GM21390 (cell line): ENCODE measurements at regions not wholly inside any gene's neighbourhood (a gene's known extent, or its start where the extent isn't known, plus 50 kb on each side); places are given as distances from the start of the nearest gene placed in this dataset.

Experiments used
- ATAC-seq: cut with Tn5 transposase; IDR thresholded peaks from one replicate; pipeline ENCODE4 v1.9.1; 2021; ENCODE audit not compliant: unreplicated experiment

DNA sequence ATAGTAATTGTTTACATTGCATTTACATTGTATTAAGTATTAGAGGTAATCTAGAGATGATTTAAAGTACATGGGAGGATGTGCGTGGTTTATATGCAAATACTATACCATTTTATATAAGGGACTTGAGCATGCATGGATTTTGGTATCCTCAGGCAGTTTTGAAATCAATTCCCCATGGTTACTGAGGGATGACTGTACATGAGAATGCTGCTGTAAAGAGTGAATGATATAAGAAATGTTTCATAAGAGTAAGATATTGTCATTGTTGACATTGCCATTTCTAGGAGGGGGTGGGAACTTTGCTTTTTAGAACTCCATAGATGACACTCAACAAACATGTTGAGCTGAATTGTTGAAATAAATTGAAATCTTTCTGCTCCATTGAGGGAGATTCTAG is 185.0 kb downstream of the SEMA6A start:
- no peak for ATAC-seq

DNA sequence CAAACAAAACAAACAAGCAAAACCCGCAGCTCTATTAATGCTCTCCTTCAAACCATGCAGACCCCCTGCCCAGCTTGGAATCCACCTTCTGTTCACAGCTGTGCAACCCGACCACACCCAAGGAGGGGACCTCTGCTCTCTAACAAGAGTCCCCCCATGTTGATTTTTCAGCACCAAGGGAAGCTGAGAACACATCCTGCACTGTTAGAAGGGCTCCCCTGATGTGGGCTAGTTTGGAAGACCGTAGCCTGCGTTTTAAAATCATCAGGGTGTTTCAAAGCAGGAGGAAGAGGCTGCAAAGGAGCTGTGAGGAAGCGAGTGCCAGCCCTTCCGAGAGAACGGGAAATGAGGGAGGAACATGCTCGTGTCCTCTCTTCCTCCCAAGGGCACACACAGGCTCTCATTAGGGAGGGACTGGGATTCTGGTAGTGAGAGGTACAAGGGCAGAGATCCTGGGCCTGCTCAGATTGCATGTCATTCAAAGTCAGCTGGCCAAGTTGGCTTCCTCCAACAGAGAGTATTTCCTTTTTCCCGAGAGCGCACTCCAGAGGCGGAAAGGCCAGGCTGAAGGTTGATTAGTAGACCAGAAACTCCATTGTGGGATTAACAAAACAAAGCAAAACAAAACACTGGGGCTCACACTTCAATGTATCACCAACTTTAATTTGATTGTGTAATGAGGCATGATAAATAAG is 185.9 kb downstream of the SEMA6A start:
- no peak for ATAC-seq

DNA sequence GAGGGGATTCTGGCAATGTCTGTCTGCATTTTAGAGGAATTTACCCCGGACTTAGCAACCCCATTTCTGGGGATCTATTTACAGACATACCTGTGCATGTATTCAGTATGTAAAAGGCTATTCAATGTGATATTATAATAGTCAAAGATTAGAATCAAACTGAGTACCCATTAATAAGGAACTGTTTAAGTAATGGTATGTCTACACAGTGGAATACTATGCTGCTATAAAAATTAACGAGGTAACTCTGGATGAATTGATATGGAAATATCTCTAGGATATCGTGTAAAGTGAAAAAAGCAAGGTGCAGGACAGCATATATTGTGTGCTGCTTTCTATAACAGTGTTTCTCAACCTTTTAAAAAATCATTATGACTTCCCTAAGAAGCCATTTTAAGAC is 186.9 kb downstream of the SEMA6A start:
- no peak for ATAC-seq

DNA sequence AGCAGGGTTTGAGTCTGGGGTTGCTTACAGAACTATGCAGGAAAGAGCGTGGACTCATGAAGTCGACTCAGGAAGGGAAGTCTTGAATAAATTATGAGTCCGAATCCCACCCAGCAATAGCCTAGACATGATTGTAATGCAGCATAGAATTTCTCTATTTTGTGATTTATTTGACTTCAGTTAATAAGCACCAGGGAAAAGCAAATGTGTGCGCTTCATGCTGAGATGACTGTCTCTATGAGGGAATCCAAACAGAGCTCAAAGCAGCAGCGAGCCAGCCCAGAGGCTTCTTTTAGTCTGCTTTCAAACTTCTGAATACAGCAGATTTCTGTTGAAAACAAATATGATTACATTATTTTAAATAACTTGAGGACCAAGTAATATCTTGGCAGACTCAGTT is 188.0 kb downstream of the SEMA6A start:
- ATAC-seq, result no peak

DNA sequence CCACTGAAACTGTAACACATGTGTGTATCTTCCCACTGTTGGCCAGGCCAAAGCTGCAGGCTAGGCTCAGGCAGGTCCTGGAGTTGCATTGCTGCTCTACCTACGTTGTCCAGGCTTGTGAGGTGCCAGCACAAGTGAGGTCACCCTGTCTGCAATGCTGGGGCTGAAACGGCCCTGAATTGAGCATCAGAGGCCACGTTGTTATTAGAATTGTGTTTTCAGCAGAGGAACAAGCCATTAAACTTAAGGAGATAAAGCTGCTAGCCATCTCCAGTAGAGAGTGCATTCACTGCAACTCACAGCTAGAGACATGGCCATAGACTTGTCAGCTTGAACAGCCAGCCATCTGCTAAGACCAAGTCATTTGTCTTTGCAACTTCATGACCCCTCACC is 191.8 kb downstream of the SEMA6A start:
- no peak for ATAC-seq

DNA sequence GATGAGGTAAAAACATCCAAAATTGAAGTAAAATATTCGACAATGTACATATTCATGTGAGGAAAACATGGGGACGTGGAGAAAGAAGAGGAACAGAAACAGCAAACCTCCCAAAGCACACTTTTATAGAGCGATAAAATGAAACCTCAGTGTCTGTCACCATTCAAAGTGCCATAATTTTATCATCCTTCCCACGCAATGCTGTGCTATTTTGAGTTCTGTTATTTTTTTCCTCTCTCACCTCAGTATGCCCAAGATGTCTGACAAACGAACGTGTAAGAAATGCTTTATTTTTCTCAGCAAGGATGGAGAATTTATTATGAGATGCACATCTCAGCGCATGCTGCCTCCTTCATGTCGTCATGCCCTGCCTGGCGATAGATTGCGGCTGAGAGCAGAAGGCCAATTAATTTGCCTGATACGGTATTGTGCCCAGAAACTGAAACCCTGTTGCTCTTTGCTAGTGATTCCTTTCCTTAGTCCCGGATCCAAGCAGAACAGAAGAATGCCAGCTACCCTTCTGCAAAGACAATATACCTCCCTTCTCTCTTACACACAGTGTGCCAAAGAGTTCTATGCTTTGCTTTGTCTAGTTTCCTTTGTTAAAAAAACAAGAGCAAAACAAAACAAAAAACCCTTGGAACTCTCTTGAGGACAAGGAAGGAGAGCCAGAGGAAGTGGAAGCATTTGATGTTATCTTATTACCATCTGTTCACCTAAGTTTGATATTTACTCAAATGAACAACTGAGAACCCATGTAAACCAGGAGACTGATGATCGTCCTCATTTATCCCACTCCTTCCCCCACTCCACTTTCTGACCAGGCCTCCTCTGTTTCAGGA is 192.4 kb downstream of the SEMA6A start:
- no peak for ATAC-seq

DNA sequence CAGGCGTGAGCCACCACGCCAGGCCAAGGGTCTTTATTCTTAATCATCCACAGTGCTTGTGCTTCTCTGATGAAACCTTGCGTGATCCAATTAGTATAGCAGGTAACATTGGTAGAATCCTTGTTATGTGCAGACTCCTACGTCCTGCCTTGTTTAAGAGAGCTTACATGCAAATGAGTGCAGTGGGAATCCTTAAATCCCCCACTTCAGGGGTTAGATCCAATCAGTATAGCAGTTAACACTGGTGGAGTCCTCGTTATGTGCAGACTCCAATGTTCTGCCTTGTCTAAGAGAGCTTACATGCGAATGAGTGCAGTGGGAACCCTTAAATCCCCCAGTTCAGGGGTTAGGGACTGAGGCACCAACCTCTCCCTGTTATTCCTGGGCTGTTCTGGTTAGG is 193.4 kb downstream of the SEMA6A start:
- ATAC-seq, result no peak

DNA sequence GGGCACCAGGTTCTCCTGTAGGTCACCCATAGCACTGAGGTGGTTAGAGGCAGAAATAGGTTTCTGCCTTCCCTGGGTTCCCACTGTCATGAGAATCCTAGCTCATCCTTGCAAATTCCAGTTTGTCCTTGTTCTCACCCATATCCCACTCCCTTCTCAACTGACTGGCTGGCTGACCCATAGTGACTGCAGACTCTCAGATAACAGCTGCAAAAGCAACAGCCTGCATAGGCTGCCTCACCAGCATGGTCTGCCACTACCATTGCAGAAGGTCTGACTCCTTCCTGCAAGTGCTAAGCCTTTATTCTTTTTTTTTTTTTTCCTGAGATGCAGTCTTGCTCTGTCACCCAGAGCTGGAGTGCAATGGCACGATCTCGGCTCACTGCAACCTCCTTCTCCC is 194.0 kb downstream of the SEMA6A start:
- ATAC-seq, result no peak

DNA sequence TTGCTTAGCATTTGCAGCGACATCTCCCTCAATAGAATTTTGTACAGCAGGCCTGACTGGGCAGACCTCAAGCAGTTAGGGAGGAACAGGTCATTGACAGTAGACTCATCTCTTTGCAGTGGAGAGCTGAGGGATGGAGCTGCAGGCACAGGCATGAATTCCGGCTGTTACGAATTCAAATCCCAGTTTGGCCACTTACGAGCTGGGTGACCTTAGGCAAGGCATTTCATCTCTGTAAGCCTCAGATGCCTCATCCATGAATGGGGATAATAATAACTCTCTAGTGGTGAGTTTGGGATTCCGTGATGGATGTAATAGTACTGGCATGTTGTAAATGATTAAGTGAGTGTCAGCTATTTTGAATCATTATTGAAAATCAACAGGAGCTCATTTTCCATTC is 195.3 kb downstream of the SEMA6A start:
- ATAC-seq, result no peak

DNA sequence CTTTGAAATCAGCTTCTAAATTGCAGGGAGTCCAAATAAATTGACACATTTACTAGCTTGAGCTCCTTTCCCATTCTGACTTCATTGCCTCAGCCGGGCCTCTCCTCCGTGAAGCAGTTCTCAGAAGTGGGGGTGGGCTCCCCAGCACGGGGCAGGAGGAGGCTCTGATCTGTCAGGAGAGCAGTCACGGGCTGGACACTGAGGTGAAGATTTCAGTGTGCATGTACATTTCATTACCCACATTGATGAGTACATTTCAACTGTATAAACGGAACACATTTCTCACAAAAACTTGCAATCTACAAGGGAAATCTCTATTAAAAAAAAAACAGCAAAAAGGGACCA is 195.9 kb downstream of the SEMA6A start:
- ATAC-seq, result no peak

DNA sequence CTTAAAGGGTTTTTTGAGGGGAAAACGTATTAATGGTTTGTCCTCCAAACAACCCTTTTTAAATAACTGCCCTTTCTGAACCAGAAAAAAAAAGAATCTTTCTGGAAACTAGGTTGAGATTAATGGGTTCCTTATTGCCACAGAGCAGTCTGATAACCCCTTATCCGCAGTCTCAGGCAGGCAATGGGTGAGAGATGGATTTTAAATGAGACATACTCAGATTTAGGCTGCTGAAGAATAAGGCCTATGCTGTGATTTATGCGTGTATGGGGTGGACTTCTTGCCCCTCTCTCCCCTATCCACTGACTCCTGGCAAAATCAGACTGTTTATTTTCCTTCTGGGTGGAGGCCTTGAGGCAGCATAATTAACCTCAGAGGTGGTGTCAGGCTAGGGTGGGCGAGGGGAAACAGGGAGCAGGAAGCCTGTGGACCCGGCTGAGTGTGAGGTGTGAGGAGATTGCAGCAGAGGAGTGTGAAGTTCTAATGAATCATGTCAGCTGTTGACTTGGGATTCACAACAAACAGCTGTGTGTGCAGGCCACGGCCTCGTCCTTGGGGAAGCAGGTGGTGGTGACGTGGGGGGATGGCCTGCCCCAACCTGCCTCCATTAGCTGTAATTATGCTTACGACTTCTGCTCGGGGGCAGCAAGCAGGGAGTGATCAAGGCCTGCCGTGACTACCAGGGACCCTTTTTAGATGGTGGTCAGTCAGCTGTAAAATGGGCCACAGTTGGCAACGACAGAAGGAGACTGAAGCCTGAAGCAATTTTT is 196.4 kb downstream of the SEMA6A start:
- ATAC-seq, result no peak

DNA sequence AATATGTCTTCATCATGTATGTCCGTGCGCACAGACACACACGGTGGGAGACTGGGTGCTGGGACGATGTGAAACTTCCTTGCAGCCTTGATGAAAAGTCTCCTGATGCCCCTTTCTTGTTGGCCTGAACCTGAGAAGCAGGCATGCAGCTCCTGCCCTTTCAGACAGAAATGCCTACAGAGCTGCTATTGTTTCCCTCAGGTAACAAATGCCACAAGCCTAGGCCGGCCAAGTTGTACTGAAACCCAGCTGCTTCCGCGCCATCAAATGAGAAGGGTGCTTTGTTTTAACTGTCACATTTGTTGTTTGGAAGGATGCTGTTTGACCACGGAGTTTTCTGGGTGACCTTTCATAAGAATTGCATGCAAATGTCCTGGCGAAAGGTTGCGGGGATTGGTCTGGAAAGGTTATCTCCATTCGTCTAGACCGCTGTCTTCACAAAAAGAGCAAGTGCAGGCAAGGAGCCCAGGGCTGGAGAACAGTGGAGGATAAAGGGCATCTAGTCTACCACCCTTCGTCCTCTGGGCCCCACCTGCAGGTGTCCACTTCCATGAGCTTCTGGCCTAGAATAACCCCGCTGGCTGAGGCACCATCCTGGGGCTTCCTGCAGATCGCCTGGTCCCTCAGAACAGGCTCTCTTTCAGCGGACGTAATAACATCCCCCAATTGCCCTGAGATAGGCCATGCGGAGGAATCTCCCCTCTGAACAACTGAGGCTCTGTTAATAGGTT is 197.2 kb downstream of the SEMA6A start:
- ATAC-seq, result no peak

DNA sequence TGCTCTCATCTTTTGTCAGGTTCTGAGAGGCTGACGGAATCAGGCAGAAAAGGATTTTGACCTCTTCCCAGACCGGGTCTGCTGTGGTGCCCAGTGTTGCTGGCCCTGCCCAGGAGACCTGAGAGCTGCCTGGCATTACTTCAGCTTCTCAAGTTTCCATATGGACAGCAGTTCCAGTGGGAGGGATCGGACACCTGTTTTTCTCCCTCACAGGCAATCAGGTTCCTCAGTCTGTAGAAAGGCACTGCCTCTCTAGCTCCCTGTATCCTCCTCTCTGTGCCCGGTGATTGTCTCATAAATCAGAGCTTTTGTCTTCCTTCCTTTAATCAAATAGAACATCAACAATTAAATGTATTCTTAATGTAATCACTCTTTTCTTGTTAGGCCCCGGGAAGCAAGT is 198.7 kb downstream of the SEMA6A start:
- no peak for ATAC-seq

DNA sequence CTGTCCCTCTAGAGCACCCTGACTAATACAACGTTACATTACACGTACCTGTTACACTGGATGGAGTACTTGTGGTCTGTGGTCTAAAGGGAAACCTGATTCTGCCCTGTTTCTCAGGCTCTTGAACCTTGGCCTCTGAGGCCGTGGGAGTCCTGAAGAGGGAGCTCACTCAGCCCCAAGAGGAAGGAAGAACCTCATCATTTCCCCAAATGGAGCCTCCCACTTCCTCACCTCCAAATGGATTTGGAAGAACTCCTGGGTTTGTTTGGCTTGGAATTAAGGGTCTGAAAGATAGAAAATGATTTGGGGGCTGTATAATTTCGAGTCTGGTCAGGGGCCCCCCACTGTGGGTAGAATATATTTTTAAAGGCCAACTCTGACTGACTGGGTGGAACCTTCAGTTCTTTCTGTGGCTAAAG is 200.2 kb downstream of the SEMA6A start:
- peak; percentile 66 for ATAC-seq

DNA sequence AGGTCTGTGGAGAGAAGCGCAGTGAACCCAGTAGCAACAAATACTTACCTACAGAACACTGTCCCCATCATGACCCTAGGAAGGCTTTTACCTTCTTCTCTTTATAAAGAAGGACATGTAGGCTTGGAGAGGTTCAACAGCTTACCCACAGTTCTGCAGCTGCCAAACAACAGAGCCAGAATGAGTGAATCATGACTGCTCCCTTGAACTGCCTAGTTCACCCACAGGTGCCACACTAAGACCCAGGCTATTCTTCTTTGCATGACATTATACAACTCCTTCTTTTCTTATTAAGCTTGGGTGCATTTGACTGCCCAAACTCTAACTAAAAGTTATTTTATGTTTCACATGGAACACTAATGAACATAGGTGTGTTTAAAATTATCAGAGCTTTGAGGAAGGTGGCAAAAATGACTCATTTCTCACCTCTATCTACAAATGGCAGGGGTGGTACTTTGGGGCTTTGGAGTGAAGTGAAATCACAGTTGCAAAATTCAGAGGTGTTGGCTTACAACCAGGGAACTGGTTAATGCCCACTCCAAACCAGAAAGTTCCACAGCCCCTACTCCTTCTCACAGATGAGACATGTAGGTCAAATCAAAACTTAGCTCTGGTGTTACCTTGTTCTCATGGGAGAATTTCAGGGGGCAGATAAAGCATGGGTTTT is 201.6 kb downstream of the SEMA6A start:
- no peak for ATAC-seq

DNA sequence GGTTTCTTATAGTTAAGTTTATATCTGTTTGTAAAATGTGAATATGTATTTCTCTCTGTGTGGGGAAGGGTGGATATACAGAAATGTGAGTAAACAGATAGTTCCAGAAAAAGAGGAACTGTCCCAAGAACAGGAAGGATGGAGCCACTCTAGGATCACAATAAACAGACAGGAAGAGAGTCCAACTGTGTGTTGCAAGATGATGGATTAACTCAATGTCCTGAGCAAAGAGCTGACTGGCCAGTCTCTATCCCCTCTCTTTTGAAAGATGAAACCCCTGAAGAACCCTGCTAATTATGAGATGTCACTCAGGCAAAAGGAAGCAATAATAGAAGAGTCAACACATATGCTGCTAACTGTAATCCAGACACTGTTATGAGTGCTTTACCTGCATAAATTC is 202.7 kb downstream of the SEMA6A start:
- no peak for ATAC-seq

DNA sequence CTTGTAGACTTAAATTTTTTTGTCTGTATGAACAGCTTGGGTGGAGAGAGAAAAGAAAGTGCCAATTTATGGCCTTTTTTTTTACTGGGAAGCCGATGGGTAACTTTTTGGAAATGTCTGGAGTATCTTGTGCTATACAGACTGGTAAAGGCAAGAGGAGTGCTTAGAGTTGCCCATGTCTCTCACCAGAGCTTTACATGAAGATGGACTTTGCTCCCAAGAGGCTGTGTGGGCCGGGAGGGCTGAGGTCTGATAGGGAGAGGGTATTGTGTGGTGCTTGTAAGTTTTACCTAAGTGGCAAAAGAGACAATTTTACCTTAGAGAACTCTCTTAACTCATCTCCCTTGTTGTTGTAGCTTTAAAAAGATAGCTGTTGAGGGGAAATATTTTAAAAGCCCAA is 203.2 kb downstream of the SEMA6A start:
- ATAC-seq, result no peak

DNA sequence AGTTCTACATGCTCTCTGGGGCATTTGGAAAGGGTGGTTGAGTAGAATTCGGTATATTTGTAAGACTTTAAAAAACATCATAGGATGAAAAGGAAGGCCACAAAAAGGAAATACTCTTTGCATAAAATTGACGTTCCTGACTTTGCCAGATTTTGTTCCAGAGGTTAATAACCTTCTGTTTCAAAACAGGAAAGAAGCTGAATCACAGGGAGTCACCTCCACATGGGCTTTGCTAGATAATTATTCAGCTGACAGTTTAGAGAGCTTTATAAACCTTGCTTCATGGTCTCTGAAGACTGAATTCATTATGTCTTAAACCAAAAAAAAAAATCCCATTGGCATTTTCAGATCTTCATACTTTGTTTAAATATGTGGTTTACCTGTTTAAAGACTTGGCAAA is 203.7 kb downstream of the SEMA6A start:
- no peak for ATAC-seq

DNA sequence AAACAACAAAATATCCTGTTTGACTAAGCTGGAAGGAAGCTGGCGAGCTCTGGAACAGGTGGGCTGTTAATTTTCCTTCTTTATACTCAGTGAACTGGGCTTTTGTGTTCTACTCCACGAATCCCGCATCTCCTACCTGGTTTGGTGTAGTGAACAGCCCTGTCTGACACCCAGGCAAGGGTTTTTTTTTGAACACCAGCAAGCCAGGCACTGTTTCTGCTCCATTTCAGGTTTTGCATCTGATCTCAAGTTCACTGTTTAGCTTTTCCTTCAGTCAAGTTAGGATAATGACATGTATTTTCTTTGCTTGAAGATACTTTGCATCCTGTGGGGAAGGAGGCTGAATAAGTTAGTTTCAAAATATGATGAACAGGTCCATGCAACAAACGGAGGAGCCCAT is 204.5 kb downstream of the SEMA6A start:
- ATAC-seq, result no peak

DNA sequence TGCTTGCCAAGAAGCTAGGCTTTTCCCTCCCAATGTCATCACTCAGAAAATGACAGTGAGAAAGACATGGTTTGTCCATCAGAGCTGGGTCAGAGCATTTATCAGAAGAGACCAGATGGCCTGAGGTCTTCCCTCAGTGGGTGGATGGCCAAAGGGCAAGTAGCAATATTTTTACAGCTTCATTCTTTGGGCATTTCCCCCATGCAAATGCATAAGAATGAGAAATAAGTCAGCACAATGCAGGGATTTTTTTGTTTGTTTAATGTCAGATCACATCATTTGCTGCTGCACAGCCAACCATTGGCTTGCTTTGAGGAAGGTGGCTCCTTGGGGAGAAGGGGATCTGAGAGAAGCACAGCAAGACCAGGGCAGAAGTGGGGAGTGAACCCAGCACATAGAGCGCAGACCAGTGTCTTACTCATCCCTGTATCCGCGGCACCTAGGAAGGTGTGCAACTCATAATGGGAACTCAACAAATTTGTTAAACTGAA is 209.6 kb downstream of the SEMA6A start:
- peak; percentile 53 for ATAC-seq

DNA sequence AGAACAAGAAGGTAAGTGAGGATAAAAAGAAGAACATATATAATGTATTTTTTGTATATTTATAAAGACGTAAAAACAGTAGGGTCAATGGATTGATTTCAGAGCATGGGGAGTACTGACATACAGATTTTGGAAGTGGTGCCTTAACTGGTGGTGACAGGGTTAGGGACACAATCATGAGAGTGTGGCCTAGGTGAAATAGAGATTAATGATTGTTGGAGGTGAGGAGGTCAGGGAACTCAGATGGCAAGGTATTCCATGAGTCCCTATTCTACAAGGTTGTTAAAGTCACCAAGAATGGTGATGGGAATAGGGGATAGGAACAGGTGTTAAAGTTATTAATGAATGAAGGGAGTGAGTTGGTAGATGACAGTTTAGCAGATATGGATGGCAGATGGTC is 210.8 kb downstream of the SEMA6A start:
- ATAC-seq, result no peak
